HG03097 (cell line): ENCODE measurements at regions not wholly inside any gene's neighbourhood (a gene's known extent, or its start where the extent isn't known, plus 50 kb on each side); places are given as distances from the start of the nearest gene placed in this dataset.

ENCODE experiments used
- ATAC-seq: cut with Tn5 transposase; IDR thresholded peaks from one replicate; pipeline ENCODE4 v1.9.1; 2021; ENCODE audit not compliant: unreplicated experiment, low FRiP score

- no peak for ATAC-seq
These were observed 209.3 kb downstream of the LACC1 start for GRCh38 chr13:44088991-44089413.

- no peak for ATAC-seq
These were observed 209.7 kb downstream of the LACC1 start for GRCh38 chr13:44089452-44089851.

- ATAC-seq: no peak
These were observed 212.6 kb downstream of the LACC1 start for GRCh38 chr13:44092078-44092970.

- no peak for ATAC-seq
These were observed 214.2 kb downstream of the LACC1 start for GRCh38 chr13:44093607-44094564.

GRCh38 chr13:44096901-44097300, 217.2 kb downstream of the LACC1 start:
- no peak for ATAC-seq

GRCh38 chr13:44098559-44098958, 218.9 kb downstream of the LACC1 start:
- ATAC-seq: no peak

GRCh38 chr13:44101347-44102083, 221.8 kb downstream of the LACC1 start:
- ATAC-seq: no peak

- no peak for ATAC-seq
These were observed 223.9 kb downstream of the LACC1 start for GRCh38 chr13:44103429-44104196.

GRCh38 chr13:44104197-44104490, 224.4 kb downstream of the LACC1 start:
- no peak for ATAC-seq

- ATAC-seq: no peak
These were observed 225.3 kb downstream of the LACC1 start for GRCh38 chr13:44104969-44105368.

GRCh38 chr13:44106266-44107152, 226.8 kb downstream of the LACC1 start:
- no peak for ATAC-seq

GRCh38 chr13:44107357-44108121, 227.8 kb downstream of the LACC1 start:
- ATAC-seq: no peak

GRCh38 chr13:44108331-44108858, 228.7 kb downstream of the LACC1 start:
- no peak for ATAC-seq

GRCh38 chr13:44110091-44110621, 230.5 kb downstream of the LACC1 start:
- ATAC-seq: no peak

GRCh38 chr13:44111701-44112100, 232.0 kb downstream of the LACC1 start:
- ATAC-seq: no peak

GRCh38 chr13:44112700-44113329, 233.1 kb downstream of the LACC1 start:
- ATAC-seq: no peak

GRCh38 chr13:44116562-44117332, 237.0 kb downstream of the LACC1 start:
- no peak for ATAC-seq
